Heart right ventricle (tissue), 16 donors: ENCODE measurements at regions not wholly inside any gene's neighbourhood (a gene's known extent, or its start where the extent isn't known, plus 50 kb on each side); places are given as distances from the start of the nearest gene placed in this dataset.
"Not testable (repeated sequence)": the region's sequence is repeated elsewhere in the genome, so short reads cannot be mapped to it uniquely, and the experiment has no call there.

Experiments used
- ATAC-seq, 8 donors: fragments of 200-7000 bp; cut with Tn5 transposase; one replicate each; pipeline ENCODE4 v1.9.1; 2020; ENCODE audit warnings: mild to moderate bottlenecking in 8 of 8, moderate library complexity in 8 of 8, moderate number of reproducible peaks in 1 of 8
- DNase-seq, 2 donors: peaks; one replicate each; pipeline ENCODE4 v3.0.0-alpha.2; 2020
- H3K27ac ChIP-seq, 10 donors: fragments of 200-600 bp; sonication (generic) in 2 of 10; one replicate each; pipeline versions ENCODE4 v1.5.0 to v1.8.0; 2020 to 2022; ENCODE audit warnings: mild to moderate bottlenecking in 3 of 10
- H3K27me3 ChIP-seq, 7 donors: fragments of 200-600 bp; one replicate each; pipeline ENCODE4 v1.8.0; 2021 to 2022; ENCODE audit warnings: mild to moderate bottlenecking in 2 of 7
- H3K36me3 ChIP-seq, 9 donors: fragments of 200-600 bp; sonication (generic) in 1 of 9; one replicate each; pipeline versions ENCODE4 v1.5.0 to v1.8.0; 2020 to 2022; ENCODE audit warnings: mild to moderate bottlenecking in 2 of 9
- H3K4me1 ChIP-seq, 9 donors: fragments of 200-600 bp; sonication (generic) in 1 of 9; one replicate each; pipeline versions ENCODE4 v1.5.0 to v1.8.0; 2020 to 2022; ENCODE audit warnings: mild to moderate bottlenecking in 4 of 9
- H3K4me3 ChIP-seq, 10 donors: fragments of 200-600 bp; sonication (generic) in 2 of 10; one replicate each; pipeline versions ENCODE4 v1.5.0 to v1.8.0; 2020 to 2022; ENCODE audit warnings: mild to moderate bottlenecking in 7 of 10, moderate library complexity in 2 of 10
- H3K9me3 ChIP-seq, 11 donors: fragments of 200-600 bp in 10 of 11; sonication (generic) in 2 of 11; one replicate each; pipeline versions ENCODE4 v1.5.0 to v1.8.0; 2013 to 2022; ENCODE audit warnings: mild to moderate bottlenecking in 2 of 11, control low read depth in 1 of 11, moderate library complexity in 1 of 11
- CTCF ChIP-seq, 9 donors: fragments of 200-600 bp; sonication (generic) in 2 of 9; IDR thresholded peaks; one replicate each; pipeline versions ENCODE4 v1.5.0 to v1.8.0; 2021 to 2022; ENCODE audit warnings: antibody characterized with exemption in 9 of 9, mild to moderate bottlenecking in 5 of 9, moderate library complexity in 1 of 9
- WGBS, 2 donors: extraction: QIAGEN DNeasy Blood & Tissue Kit; methylation state at CpG; one replicate each; pipeline ENCODE4 v1.1.7; 2013; ENCODE audit warnings: inconsistent platforms in 1 of 2; 5-methylcytosine and 5-hydroxymethylcytosine counted together
- intact Hi-C, 10 donors: fragments of 100-400 bp; cut with DNase I; formaldehyde crosslinking; loops; one replicate each; pipeline versions ENCODE4 v1.11.1 to v1.14.2; 2022
- donor health status: Arrhythmogenic right ventricular cardiomyopathy.
- donor health status: ischemic (EF 13 %, LVEDD 7.1; RV severe dilation, severe dysfunction).
- donor health status: healthy with polysubstance abuse.
- donor health status: DM: no; HTN: yes; CAD: no.
- donor health status: DM: no; HTN: no; CAD: no.
- donor health status: ischemic (EF 25% LVEDD 6.9; RV normal size, moderate dysfunction).
- donor health status: ischemic (EF 25% LVEDD 5.7; RV mildly dilated, moderate dysfunction).
- donor health status: healthy.
- donor health status: DM: yes; HTN: yes; CAD: no.
- donor health status: Ischemic cardiomyopathy.
- donor health status: ischemic (EF 35%, LVEDD 5.7; RV mildly dilated, moderate dysfunction).
- donor health status: nonischemic (EF 11% LVEDD 7.7; RV severe dilation, severe dysfunction).
- donor health status: DM: yes; HTN: yes; CAD: no.
- donor health status: PGD.
- donor health status: ischemic (EF 29% LVEDD 5.4; RV normal size, mild dysfunction).
- donor health status: nonischemic (EF 23%, LVEDD 6.1; RV moderate dilation, normal function).

DNA sequence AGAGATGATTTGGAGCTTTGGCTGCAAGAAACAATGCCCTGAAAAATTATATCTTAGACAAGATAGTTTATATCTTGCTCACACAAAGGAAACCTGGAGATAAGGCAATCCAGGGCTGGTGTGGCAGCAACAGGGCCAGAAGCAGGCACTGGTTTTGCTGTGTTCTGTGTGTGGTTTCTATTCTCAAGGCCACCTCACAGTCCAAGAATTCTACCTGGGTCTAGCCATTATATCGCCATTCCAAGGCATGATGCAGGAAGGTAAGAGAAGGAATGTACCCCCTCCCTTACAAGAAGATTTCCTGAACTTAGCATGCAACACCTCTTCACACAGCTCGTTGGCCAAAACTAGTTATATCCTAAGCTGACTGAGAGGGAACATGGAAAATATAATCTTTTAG, 74.5 kb upstream of the MEGF10 start:
- Histone ChIP-seq H3K9me3 (peaks cover 0 to 20% (median 0%) of the 10 kb centered on the region in 11 donors), H3K27me3 (peaks cover 0 to 5% (median 0%) of the 10 kb centered on the region in 7 donors), H3K27ac (no peak overlapping the region), H3K36me3 (no peaks in the 10 kb centered on the region), H3K4me3 (no peak overlapping the region), H3K4me1 (no peaks in the 10 kb centered on the region)
- DNase-seq (no peak), ATAC-seq (no peak)
- TF ChIP-seq CTCF (IDR thresholded peaks at IDR 0.05) = no peak
- WGBS, 2 donors = 78 to 86% methylated on average over 2 of the region's 2 CpGs
- intact Hi-C loops = no loop called here

- ATAC-seq (no peak), DNase-seq (no peak)
- Histone ChIP-seq H3K9me3 (peaks cover 0 to 20% (median 0%) of the 10 kb centered on the region in 11 donors), H3K27ac (no peak overlapping the region), H3K27me3 (peaks cover 0 to 5% (median 0%) of the 10 kb centered on the region in 7 donors), H3K4me3 (no peak overlapping the region), H3K4me1 (no peaks in the 10 kb centered on the region), H3K36me3 (no peaks in the 10 kb centered on the region)
- WGBS, 2 donors = 87 to 93% methylated on average over 3 of the region's 3 CpGs
- no peak for TF ChIP-seq CTCF (IDR thresholded peaks at IDR 0.05)
- intact Hi-C loops = no loop called here
Measured at GRCh38 chr5:127216898-127217675, 73.5 kb upstream of the MEGF10 start.

DNA sequence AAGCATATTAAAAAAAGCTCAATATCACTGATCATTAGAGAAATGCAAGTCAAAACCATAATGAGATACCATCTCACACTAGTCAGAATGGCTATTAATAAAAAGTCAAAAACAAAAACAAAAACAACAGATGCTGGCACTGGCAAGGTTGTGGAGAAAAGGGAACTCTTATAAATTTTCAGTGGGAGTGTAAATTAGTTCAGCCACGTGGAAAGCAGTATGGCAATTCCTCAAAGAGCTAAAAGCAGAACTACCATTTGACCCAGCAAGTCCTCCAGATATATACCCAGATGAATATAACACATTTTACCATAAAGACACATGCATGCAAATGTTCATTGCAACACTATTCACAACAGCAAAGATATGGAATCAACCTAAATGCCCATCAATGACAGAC, 68.7 kb upstream of the MEGF10 start:
- DNase-seq, H3K9me3 ChIP-seq, H3K27me3 ChIP-seq, H3K4me3 ChIP-seq, H3K36me3 ChIP-seq, ATAC-seq, intact Hi-C loops, H3K27ac ChIP-seq, H3K4me1 ChIP-seq: not testable (repeated sequence)
- 47 to 71% methylated on average over 1 of the region's 1 CpG for WGBS, 2 donors

- H3K4me1 ChIP-seq, intact Hi-C loops, H3K27ac ChIP-seq, DNase-seq, H3K4me3 ChIP-seq, H3K9me3 ChIP-seq, H3K36me3 ChIP-seq, H3K27me3 ChIP-seq, ATAC-seq: not testable (repeated sequence)
- WGBS, 2 donors = 72 to 76% methylated on average over 1 of the region's 1 CpG
Measured at GRCh38 chr5:127222571-127223156, 67.9 kb upstream of the MEGF10 start.

- no peaks in the 10 kb centered on the region for H3K36me3 ChIP-seq
- peaks cover 0 to 5% (median 0%) of the 10 kb centered on the region in 7 donors for H3K27me3 ChIP-seq
- peaks cover 0 to 8% (median 0%) of the 10 kb centered on the region in 11 donors for H3K9me3 ChIP-seq
- TF ChIP-seq CTCF (IDR thresholded peaks at IDR 0.05) = no peak
- DNase-seq = no peak
- no peak overlapping the region for H3K27ac ChIP-seq
- WGBS, 2 donors = 69 to 71% methylated on average over 6 of the region's 6 CpGs
- no peak for ATAC-seq
- peaks cover 0 to 1% (median 0%) of the 10 kb centered on the region in 9 donors for H3K4me1 ChIP-seq
- intact Hi-C loops = no loop called here
- H3K4me3 ChIP-seq = no peak overlapping the region
Measured at GRCh38 chr5:127223256-127223974, 67.2 kb upstream of the MEGF10 start.
